ENCODE measurements at regions not wholly inside any gene's neighbourhood (a gene's known extent, or its start where the extent isn't known, plus 50 kb on each side); places are given as distances from the start of the nearest gene placed in this dataset.

- no peaks in the 10 kb centered on the region for H3K9me3 ChIP-seq
- no peak overlapping the region for H3K4me3 ChIP-seq
- H3K36me3 ChIP-seq, result no peaks in the 10 kb centered on the region
- WGBS, result 88% methylated on average over 2 of the region's 2 CpGs
- H3K4me1 ChIP-seq, result no peaks in the 10 kb centered on the region
- no peak for TF ChIP-seq EP300 (IDR thresholded peaks at IDR 0.05)
- no peak for TF ChIP-seq CTCF (IDR thresholded peaks at IDR 0.05)
- no peak for TF ChIP-seq POLR2A (IDR thresholded peaks at IDR 0.05; ENCODE audit: low read depth)
- no peak for TF ChIP-seq POLR2AphosphoS5 (IDR thresholded peaks at IDR 0.05)
- no peak for DNase-seq (ENCODE audit: extremely low spot score)
- H3K27ac ChIP-seq (replicated peaks in 1 of 4), result no peak overlapping the region
- intact Hi-C loops (cut with DNase I), result no loop called here
- H3K27me3 ChIP-seq, result no peaks in the 10 kb centered on the region
These were observed 92.9 kb upstream of the USP38 start for GRCh38 chr4:143091862-143092261.

GRCh38 chr4:143095447-143095846 is 89.3 kb upstream of the USP38 start:
- TF ChIP-seq CTCF (IDR thresholded peaks at IDR 0.05), result no peak
- no peak for TF ChIP-seq EP300 (IDR thresholded peaks at IDR 0.05)
- TF ChIP-seq POLR2AphosphoS5 (IDR thresholded peaks at IDR 0.05), result no peak
- TF ChIP-seq POLR2A (IDR thresholded peaks at IDR 0.05; ENCODE audit: low read depth), result no peak
- Histone ChIP-seq H3K4me3 (no peak overlapping the region), H3K36me3 (no peaks in the 10 kb centered on the region), H3K4me1 (no peaks in the 10 kb centered on the region), H3K27me3 (no peaks in the 10 kb centered on the region), H3K27ac (replicated peaks in 1 of 4) (no peak overlapping the region), H3K9me3 (no peaks in the 10 kb centered on the region)
- DNase-seq (ENCODE audit: extremely low spot score), result no peak
- intact Hi-C loops (cut with DNase I), result no loop called here
- WGBS, result 100% methylated on average over 1 of the region's 1 CpG

GRCh38 chr4:143097751-143098150 is 87.0 kb upstream of the USP38 start:
- Histone ChIP-seq H3K27ac (replicated peaks in 1 of 4) (no peak overlapping the region), H3K27me3 (no peaks in the 10 kb centered on the region), H3K36me3 (no peaks in the 10 kb centered on the region), H3K4me1 (no peaks in the 10 kb centered on the region), H3K4me3 (no peak overlapping the region), H3K9me3 (no peaks in the 10 kb centered on the region)
- TF ChIP-seq CTCF (IDR thresholded peaks at IDR 0.05) (no peak), POLR2AphosphoS5 (IDR thresholded peaks at IDR 0.05) (no peak), EP300 (IDR thresholded peaks at IDR 0.05) (no peak), POLR2A (IDR thresholded peaks at IDR 0.05; ENCODE audit: low read depth) (no peak)
- no peak for DNase-seq (ENCODE audit: extremely low spot score)
- WGBS, result 63% methylated on average over 3 of the region's 4 CpGs
- intact Hi-C loops (cut with DNase I), result no loop called here

GRCh38 chr4:143099693-143100092 is 85.0 kb upstream of the USP38 start:
- Histone ChIP-seq H3K9me3 (no peaks in the 10 kb centered on the region), H3K27me3 (no peaks in the 10 kb centered on the region), H3K27ac (replicated peaks in 1 of 4) (no peak overlapping the region), H3K36me3 (no peaks in the 10 kb centered on the region), H3K4me3 (no peak overlapping the region), H3K4me1 (no peaks in the 10 kb centered on the region)
- DNase-seq (ENCODE audit: extremely low spot score), result no peak
- WGBS, result 91% methylated on average over 3 of the region's 3 CpGs
- TF ChIP-seq POLR2AphosphoS5 (IDR thresholded peaks at IDR 0.05) (no peak), CTCF (IDR thresholded peaks at IDR 0.05) (no peak), EP300 (IDR thresholded peaks at IDR 0.05) (no peak), POLR2A (IDR thresholded peaks at IDR 0.05; ENCODE audit: low read depth) (no peak)
- intact Hi-C loops (cut with DNase I), result no loop called here

GRCh38 chr4:143109376-143109775 is 75.3 kb upstream of the USP38 start:
- no peak for TF ChIP-seq POLR2A (IDR thresholded peaks at IDR 0.05; ENCODE audit: low read depth)
- no peak for TF ChIP-seq POLR2AphosphoS5 (IDR thresholded peaks at IDR 0.05)
- TF ChIP-seq CTCF (IDR thresholded peaks at IDR 0.05), result no peak
- TF ChIP-seq EP300 (IDR thresholded peaks at IDR 0.05), result no peak
- Histone ChIP-seq H3K27me3 (no peaks in the 10 kb centered on the region), H3K36me3 (no peaks in the 10 kb centered on the region), H3K27ac (replicated peaks in 1 of 4) (no peak overlapping the region), H3K4me1 (no peaks in the 10 kb centered on the region), H3K9me3 (no peaks in the 10 kb centered on the region), H3K4me3 (no peak overlapping the region)
- DNase-seq (ENCODE audit: extremely low spot score), result no peak
- intact Hi-C loops (cut with DNase I), result no loop called here
